HG03108 (cell line): ENCODE measurements at regions not wholly inside any gene's neighbourhood (a gene's known extent, or its start where the extent isn't known, plus 50 kb on each side); places are given as distances from the start of the nearest gene placed in this dataset.

ENCODE experiments used
- ATAC-seq: cut with Tn5 transposase; IDR thresholded peaks from one replicate; pipeline ENCODE4 v1.9.1; 2021; ENCODE audit warnings: moderate library complexity; ENCODE audit not compliant: unreplicated experiment

DNA sequence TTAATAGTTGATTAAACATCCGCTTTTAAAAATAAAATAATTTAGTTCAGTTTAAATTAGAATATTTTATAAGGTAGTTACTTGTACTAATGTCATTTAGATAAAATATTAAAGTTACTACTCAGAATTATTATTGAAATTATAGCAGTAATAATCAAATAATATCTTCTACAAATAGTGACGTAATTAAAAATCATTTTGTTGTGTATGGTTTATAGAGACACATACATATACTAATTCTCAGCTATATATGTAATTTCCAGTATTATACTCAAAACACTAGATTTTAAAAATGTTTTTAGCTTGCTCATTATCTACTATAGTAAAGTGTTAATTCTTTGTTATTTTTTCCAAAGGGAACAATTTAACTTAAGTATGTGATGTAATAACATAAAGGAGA, 435.2 kb upstream of the MANEA start:
- ATAC-seq: no peak

DNA sequence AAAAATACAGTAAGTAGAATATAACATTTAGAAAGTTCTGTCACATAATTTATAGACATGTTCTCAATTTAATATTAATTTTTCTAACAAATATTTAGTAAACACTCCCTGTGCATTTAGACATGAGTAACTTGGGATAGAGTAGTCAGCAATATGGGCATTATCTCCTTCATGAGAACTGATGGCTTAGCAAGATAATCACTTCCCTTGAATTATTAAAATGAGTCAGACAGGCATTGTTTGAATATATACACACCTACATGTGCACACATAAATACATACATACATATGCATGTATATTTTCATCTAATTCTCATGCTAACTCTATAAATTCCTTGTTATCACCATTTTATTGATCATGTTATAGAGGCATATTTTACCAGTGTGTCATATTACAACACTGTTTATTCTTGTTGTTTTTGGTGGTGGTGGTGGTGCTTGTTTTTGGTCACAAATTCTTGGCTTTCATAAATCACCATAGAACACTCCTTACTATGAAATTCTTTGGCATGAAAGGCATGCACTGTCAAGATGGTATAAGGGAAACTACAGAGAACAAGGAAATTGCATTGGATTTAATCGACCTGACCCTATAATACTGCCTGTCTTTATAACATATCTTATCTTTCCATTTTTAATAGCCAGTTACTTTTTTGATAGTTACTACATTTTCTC, 434.5 kb upstream of the MANEA start:
- no peak for ATAC-seq

DNA sequence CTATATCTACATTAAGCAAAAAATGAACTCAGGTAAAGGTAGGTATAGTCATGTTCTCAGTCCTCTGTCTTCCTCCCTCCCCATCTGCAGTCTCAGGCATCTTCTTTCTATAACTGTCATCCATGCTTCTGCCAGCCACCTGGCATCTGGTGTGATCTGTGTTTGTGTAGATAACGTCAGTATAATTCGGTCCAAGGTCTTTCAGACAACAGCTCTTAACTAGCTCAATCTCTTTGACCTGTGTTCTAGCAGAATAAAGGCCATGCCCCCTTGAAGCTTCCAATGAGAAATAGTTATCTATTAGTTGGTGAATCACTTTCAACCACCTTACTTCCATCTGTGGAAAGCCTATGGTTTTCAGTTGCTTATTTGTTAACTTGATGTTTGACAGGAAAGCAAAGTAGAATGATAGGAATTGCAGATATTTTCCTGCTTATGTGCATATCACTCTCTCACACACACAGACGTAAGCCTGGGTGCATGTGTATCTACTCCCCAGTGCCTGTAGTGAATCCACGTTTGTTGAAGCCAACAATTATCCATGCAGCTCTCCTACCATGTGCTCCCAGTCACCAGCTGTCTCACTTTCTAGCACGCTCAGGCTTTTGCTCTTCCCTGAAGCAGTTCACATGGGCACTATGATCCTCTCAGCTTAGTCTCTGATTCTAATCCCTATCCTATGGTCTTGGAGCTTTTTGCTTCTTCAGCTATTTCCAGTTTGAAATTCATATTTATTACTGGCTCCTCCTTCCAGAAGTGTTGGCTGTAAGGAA, 433.7 kb upstream of the MANEA start:
- no peak for ATAC-seq

GRCh38 chr6:95145457-95145856, 431.9 kb upstream of the MANEA start:
- ATAC-seq: no peak

DNA sequence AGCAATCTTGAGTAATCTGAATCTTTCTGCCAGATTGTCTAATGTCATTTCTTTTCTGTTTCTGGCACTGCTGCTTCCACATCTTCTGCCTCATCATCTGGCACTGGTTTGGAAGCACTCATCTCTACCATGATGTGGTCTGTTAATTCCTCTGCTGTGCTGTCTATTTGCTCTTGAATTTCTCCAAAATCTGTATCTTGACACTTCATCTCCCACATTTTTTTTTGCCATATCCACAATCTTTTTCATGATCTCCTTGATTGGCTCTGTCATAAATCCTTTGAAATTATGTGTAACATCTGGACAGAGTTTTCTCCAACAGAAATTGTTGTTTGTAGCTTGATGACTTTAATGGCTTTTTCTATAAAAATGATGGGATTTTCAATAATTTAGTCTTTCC, 417.8 kb upstream of the MANEA start:
- no peak for ATAC-seq

DNA sequence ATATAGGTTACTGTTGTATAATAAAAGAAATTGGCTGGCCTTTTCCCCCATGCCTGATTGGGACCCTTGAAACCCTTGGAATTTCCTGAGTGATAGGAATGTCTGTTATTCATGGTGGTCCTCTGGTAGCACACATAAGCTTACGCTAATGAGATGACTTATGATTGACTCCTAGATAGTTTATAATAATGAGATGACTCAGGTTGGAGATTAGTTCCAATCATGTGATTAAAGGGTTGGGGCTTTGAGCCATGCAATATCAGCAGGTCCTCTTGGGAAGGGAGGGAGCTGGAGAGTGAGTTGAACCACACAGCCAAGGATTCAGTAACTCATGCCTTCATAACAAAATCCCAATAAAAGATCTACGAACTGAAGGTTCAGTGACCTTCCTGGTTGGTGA, 407.6 kb upstream of the MANEA start:
- no peak for ATAC-seq

DNA sequence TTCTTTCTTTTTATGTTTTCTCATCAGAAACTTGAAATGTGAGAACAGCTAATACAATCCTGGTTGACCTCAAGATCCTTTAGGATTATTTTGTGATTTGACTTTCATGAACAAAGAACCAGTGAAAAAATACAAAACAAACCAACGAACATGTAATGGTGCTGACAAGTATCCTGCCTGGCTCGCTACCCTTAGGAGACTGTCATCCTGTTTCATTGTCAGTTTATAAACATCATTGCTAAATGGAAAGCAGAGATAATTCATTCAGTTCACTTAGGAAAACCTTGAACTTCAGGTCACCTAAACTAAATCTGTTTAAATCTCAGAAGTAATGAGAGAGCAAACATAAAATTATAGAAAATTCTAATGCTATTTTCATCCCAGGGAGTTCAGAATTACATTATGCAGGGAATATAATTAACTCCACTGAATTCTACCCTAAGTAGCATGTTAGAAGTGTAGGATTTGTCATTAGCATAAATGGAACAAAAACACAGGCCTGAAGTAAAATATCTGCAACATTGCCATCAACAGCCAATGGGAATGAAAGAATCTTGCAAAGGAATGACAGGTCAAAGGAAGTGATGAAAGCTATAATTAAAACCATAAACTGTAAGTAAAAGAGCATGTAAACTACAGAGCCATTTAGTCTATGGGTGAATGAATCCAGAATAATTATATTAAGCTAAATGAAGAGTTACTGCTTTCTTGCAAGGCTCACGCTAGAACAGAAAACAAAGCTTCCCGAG, 401.2 kb upstream of the MANEA start:
- no peak for ATAC-seq

- no peak for ATAC-seq
Measured at GRCh38 chr6:95185874-95186273, 391.5 kb upstream of the MANEA start.

- ATAC-seq: no peak
Measured at GRCh38 chr6:95186710-95187109, 390.6 kb upstream of the MANEA start.

GRCh38 chr6:95197590-95197989, 379.7 kb upstream of the MANEA start:
- ATAC-seq: no peak

- ATAC-seq: peak; percentile 73
Measured at GRCh38 chr6:95203153-95203754, 374.1 kb upstream of the MANEA start.

DNA sequence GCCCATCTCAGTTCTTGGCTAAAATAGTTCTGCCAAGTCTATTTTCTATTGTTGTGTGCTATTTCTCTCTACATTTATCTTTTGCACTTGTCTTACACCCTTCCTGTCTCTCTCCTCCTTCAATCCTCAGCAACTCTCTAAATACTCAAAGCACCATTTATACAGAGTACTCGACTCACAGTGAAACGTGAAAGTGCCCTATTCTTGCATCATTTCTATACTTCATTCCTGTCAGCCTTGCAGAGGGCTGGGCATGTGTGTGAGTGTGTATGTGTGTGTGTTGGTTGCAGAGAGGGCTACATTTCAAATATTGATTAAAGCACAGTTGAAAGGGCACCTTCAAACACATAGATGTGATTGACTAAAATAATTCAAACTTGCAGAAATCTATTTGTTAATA, 373.2 kb upstream of the MANEA start:
- no peak for ATAC-seq

- no peak for ATAC-seq
Measured at GRCh38 chr6:95208621-95209020, 368.7 kb upstream of the MANEA start.

DNA sequence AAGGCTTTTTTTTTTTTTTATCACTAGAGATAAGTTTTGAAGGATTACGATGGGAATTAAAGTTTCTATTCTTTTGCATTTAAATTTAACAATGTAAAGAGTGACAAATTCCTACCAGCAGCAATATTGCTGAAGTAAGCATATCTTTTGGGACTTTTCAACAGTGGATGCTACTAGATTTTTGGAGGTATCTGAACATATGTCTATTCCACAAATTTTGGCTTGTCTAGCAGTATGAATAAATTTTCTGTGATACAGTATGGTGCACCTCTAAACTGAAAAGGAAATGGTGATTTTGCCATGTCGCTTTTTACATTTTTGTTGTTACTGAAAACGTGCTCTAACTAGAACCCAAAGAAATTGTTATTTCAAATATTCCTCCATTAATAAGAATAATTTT, 368.3 kb upstream of the MANEA start:
- ATAC-seq: no peak

DNA sequence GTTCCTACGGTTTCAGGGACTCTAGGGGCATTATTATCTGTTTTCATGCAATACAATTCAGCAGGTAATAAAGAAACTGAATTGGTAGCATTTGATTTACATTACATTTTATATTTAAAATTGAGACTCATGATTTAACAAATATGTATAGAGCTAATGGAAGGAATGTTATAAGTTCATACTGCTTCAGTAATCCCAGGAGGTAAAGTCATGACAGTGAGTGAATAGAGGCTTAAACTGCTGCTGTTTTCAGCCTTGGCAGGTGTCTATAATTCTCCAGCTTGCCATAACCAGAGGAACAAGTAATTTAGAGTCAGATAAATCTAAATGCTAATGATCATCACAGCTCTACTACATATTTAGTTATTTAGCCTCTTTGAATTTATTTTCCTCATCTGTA, 360.8 kb upstream of the MANEA start:
- ATAC-seq: no peak

DNA sequence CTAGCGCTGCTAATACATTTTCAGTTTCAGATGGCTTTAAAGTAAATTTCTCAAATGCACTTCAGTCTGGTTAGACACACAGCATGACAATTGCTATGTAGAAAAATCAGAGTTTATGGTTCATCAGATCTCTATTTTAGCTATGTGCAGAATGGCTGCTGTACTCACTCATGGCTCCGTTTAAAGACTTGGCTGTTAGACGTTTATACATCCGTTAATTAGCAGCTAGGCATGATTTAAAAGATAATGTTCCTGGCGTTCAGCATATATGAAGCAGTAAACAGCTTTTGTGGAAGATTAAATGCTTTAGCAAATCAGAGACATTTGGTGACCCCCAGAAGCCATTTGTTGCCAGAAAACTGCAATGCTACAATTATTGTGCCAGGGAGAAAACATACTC, 350.0 kb upstream of the MANEA start:
- ATAC-seq: no peak

DNA sequence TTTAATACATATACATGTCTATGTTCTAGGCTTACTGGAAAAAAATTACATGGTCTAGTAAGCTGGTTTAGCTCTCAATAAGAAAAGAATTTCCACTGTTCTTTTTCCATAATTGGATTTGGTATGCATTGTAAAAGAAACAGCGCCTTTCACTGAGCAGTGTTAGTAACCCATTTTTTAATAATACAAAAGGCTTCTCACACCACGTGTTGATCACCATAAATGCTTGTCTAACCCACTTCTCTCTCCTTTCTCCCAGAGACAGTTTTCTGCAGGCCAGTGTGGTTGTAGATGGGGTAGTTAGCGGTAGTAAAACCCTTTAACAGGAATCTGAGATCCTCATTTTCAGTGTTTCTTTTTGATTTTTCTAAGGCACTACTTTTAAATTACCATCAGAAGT, 348.7 kb upstream of the MANEA start:
- no peak for ATAC-seq

DNA sequence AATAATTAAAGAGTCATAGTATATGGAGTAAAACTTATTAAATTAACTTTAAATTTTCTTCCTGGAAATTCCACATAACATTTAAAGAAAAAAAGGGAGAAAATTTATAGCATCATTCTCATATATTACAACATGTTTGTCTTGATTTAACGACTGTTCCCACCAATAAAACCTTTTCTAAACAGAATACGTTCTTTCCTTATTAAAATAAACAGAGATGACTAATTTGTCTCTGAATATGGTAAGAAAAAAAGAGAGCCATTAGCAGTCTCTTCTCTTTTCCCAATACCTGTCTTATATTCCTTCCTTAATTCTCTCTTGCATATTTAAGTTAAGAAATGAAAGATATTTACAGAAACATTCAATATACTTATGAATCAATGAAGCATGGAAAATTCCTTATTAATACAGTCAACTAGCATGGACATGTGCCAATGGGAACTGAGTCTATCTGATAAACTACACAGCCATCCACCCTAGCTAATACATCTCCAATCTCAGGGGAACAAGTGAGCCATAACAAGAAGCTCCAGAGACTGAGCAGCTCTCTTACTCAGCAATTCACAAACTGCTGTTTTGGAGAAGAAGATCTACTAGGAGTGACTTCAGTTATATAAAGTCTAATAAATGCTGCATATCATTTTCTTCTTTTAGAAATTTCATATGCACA, 347.1 kb upstream of the MANEA start:
- no peak for ATAC-seq

DNA sequence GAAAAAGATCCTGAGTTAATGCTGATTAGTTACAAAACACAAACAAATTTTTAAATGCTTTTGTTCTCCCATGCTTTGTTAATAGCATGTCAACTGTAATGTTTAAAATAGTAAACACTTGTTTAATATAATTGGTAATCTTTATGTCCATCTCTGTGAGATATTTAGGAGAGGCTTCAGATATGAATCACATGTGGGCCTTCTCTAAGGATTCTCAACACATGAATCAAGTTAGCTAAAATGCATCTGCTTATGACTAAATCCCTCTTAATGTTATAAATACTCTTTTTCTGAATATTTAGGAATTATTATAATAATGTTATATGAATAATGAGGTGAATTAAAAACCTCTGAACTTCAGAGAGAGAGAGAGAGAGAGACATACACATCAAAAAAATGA, 345.9 kb upstream of the MANEA start:
- ATAC-seq: no peak

GRCh38 chr6:95232446-95232845, 344.9 kb upstream of the MANEA start:
- no peak for ATAC-seq

GRCh38 chr6:95233879-95234278, 343.5 kb upstream of the MANEA start:
- no peak for ATAC-seq
